Fibroblast of pulmonary artery (primary cell): ENCODE measurements at regions not wholly inside any gene's neighbourhood (a gene's known extent, or its start where the extent isn't known, plus 50 kb on each side); places are given as distances from the start of the nearest gene placed in this dataset.

Source experiments
- DNase-seq: peaks from one replicate; pipeline ENCODE4 v3.0.0-alpha.2; 2010; ENCODE audit warnings: low read depth
- H3K4me3 ChIP-seq: replicated peaks from 2 replicates; pipeline ENCODE4 v1.5.1; 2011; ENCODE audit warnings: low read depth, mild to moderate bottlenecking, control low read depth, low read length, moderate library complexity
- CTCF ChIP-seq: IDR thresholded peaks from 2 replicates; pipeline ENCODE4 v1.5.1; 2011; ENCODE audit warnings: mild to moderate bottlenecking, control low read depth, low read length, inconsistent platforms; ENCODE audit errors: missing control alignments

- no peak for DNase-seq
- H3K4me3 ChIP-seq, result no peak overlapping the region
- no peak for TF ChIP-seq CTCF
Measured at GRCh38 chr5:60280943-60281342, 387.4 kb upstream of the PDE4D start.

- DNase-seq, result no peak
- TF ChIP-seq CTCF, result no peak
- no peak overlapping the region for H3K4me3 ChIP-seq
Measured at GRCh38 chr5:60277941-60278340, 384.4 kb upstream of the PDE4D start.

GRCh38 chr5:60274747-60275146 is 381.2 kb upstream of the PDE4D start:
- H3K4me3 ChIP-seq, result no peak overlapping the region
- no peak for DNase-seq
- no peak for TF ChIP-seq CTCF

GRCh38 chr5:60271517-60271916 is 378.0 kb upstream of the PDE4D start:
- no peak for DNase-seq
- TF ChIP-seq CTCF, result no peak
- no peak overlapping the region for H3K4me3 ChIP-seq

GRCh38 chr5:60267907-60268306 is 374.4 kb upstream of the PDE4D start:
- H3K4me3 ChIP-seq, result no peak overlapping the region
- no peak for DNase-seq
- TF ChIP-seq CTCF, result no peak

- H3K4me3 ChIP-seq, result no peak overlapping the region
- DNase-seq, result no peak
- no peak for TF ChIP-seq CTCF
Measured at GRCh38 chr5:60263346-60263745, 369.8 kb upstream of the PDE4D start.

GRCh38 chr5:60262576-60263295 is 369.2 kb upstream of the PDE4D start:
- no peak for DNase-seq
- H3K4me3 ChIP-seq, result no peak overlapping the region
- no peak for TF ChIP-seq CTCF
